Activated CD8-positive, alpha-beta memory T cell treated with anti-CD3 and anti-CD28 coated beads, Interleukin-2, amount 50 U/mL, for 24 hours (primary cell): ENCODE measurements at regions not wholly inside any gene's neighbourhood (a gene's known extent, or its start where the extent isn't known, plus 50 kb on each side); places are given as distances from the start of the nearest gene placed in this dataset.
"Not testable (repeated sequence)": the region's sequence is repeated elsewhere in the genome, so short reads cannot be mapped to it uniquely, and the experiment has no call there.

ENCODE experiments used
- DNase-seq: peaks from one replicate; pipeline ENCODE4 v3.0.0-alpha.2; 2020; ENCODE audit errors: extremely low read depth

DNA sequence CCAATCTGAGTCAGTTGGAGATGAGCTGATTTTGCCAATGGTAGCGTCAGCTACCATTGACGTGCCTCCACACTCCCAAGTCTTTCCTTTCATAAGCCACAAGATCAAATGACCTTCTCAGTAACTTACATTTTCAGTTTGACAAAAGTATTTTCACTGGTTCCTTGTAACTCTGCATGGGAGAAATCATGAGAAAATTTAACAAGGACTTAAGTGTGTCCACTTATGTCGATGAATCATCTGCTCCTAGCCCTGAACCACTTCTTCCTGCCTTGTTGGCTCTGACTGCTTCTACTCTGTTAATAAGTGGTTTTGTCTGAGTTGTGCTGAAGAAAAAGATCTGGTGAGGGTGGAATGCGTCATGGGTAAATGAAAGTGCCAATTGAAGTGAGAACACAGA is 101.2 kb downstream of the NFKBIZ start:
- DNase-seq: no peak

- DNase-seq: no peak
Measured at GRCh38 chr3:101950985-101951733, 101.8 kb downstream of the NFKBIZ start.

- no peak for DNase-seq
Measured at GRCh38 chr3:101954361-101954760, 105.0 kb downstream of the NFKBIZ start.

DNA sequence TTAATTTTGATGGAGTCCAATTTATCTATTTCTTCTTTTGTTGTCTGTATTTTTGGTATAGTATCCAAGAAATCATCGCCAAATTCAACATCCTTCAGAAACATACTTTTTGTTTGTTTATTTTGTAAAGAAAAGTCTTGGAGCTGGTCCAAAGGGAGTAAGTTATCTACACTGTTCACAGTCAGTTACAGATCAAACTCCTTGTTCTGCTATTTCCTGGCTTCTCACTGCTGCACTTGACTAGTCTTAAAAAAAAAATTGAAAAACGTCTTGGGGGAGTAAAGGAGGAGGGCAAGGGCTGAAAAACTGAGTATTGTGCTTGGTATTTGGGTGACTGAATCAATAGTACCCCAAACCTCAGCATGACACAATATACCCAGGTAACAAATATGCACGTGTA is 105.6 kb downstream of the NFKBIZ start:
- no peak for DNase-seq

GRCh38 chr3:101962055-101962454 is 112.7 kb downstream of the NFKBIZ start:
- DNase-seq: no peak

DNA sequence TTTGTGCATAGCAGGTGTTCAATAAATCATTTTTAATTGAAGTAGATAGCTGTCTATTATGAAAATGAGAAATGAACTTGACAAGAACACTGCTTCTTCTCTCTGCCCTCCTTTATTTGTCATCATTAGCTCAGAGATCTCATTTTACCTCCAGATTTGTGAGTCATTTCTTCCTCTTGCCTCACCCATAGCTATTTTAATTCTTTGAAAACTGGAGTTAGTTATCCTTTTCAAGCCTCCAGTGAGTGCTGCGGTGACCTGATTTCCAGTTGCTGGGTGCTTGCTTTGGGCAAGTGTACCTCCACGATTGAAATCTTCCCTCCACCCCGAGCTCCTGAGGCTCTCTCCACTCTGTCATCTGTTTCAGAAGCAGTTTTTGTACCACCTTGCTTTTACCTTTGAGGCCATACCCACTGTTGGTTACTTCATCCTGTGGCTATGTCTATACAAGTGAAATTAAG is 114.6 kb downstream of the NFKBIZ start:
- no peak for DNase-seq

DNA sequence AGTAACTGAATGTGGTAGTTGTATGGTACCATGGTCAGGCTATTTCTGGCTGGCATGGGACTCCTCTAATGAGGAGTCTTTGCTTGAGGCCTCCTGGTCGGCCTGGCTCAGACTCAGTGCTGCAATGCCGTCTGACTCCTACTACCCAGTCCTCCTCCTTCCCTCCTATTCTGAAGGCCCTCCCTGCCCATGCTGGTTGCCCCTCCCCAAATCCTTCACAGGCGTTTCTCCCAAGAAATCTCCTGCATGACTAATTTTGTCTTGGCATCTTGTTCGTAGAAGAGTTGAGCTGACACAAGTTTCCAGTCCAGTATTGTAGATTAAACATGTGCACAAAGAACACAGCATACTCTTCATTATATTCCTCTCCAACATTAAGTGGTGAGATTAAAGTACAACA is 115.5 kb downstream of the NFKBIZ start:
- no peak for DNase-seq

DNA sequence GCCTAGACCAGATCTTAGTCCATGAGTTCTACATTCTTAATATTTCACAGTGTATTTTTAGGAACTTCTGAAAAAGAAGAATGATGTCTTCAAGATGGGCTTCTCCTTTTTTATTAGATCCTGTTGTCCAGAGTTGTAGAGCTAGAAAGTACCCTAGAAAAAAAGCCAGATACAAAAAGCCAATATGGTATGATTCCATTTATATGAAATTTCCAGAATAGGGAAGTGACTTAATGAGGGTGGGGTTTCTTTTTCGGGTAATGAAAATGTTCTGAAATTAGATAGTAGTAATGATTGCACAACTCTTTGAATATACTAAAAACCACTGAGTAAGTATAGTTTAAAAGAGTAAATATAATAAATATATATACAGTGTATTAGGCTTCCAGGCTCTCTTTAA is 116.9 kb downstream of the NFKBIZ start:
- no peak for DNase-seq

- DNase-seq: no peak
Measured at GRCh38 chr3:101970212-101970611, 120.9 kb downstream of the NFKBIZ start.

DNA sequence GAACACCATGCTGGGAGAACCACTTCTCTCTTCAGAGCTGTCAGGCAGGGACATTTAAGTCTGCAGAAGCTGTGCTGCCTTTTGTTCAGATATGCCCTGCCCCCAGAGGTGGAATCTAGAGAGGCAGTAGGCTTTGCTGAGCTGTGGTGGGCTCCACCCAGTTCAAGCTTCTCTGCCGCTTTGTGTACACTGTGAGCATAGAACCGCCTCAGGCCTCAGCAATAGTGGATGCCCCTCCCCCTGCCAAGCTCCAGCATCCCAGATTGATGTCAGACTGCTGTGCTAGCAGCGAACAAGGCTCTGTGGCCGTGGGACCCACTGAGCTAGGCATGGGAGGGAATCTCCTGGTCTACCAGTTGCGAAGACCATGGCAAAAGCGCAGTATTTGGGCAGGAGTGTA is 121.6 kb downstream of the NFKBIZ start:
- DNase-seq: no peak

DNA sequence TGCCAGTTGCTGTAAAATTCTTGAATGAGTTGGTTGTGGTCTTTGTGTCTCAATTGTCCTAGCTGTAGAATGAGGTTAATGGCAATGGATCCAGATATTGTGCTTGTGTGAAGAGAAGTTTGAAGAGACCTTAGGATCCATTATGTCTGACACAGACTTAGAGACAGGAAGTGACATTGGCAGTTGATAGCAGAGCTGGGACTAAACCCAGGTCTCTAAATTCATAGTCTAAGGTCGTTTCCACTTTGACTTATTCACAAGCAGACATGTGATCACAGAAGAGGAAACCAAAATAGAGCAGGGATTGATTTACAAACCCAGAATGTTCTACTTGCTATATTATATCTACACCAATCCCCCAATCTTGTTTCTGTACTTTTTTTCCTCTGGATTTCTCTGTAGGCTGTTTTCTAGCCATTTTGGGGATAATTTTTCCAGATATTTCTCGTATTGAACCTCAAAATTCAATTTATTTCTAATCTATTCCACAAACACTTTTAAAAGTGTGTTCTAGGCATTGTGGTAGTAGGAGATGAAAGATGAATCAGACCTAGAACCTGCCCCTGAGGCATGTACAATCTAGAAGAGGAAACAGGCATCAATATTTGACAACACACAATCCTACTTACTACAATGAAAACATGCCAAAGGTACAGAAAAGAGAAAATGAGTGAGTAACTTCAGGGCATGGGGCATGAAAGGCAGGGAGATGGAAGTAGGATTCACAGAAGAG is 123.3 kb downstream of the NFKBIZ start:
- no peak for DNase-seq

- DNase-seq: no peak
Measured at GRCh38 chr3:101973163-101973505, 123.8 kb downstream of the NFKBIZ start.

GRCh38 chr3:101975415-101975814 is 126.1 kb downstream of the NFKBIZ start:
- DNase-seq: not testable (repeated sequence)

DNA sequence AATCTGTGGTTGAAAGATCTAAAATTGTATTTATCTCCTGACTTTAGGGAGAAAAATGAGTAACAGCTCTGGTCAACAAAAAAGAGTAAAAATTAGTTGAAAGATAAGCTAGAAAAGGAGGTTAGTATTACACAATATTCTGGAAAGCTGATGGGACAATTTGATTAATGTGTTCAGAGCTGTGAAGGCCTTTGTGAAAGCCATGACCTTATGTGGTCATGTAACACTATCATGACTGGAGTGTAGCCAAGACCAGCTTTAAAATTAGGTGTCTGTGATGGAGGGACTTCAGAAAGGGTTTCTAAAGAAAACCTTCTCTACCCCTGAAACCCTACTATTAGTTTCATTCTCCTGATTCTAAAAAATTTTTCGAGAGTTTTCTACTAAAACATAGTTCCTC is 127.2 kb downstream of the NFKBIZ start:
- DNase-seq: no peak

DNA sequence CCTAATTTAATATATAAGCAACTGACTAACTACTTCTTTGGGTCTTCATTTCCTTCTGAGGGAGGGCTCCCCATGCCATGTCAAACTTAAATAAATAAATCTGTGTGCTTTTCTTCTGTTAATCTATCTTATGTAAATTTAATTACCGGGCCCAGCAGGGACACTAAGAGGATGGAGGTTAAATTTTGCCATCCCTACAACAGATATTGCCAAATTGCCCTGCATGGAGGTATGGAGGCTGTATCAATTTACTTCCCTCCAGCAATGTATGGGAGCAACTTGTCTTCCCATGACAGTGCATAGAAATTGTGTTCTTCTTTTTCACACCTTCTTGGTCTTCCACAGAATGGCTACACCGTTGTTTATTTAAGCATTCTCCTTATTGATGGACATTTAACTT is 129.0 kb downstream of the NFKBIZ start:
- no peak for DNase-seq

DNA sequence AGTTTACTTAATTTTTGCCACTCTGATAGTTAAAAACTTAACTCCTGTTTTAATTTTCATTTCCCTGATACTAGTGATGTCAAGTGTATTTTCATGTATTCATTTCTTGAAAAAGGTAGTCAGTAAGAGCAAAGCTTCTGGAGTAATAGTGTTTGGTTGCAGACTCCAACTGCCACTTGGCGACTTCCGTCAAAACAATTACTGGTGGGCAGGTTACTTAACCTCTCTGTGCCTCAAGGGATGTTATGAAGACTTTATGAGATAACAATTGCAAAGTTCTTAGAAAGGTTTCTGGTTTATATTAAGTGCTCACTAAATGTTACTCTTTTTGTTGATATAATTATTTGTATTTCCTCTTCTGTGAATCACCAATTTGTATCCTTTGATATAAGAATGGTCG is 129.7 kb downstream of the NFKBIZ start:
- no peak for DNase-seq

- no peak for DNase-seq
Measured at GRCh38 chr3:101984356-101984755, 135.0 kb downstream of the NFKBIZ start.

DNA sequence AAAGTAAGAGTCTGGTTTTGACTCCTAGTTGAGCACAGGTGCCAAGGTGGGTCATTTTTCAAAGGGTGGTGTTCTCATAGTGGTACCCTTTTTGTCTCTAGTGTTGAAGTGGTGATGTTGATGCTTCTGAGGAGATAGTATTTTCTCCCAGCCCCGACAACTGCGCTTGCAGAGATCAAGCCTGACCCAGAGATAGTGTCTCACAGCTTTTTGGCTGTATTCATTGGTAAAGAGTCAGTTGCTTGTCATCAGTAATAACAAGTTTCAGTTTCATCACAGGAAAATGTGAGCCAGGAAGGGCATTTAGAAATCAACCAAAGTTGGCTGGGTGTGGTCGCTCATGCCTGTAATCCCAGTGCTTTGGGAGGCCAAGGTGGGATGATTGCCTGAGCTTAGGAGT is 139.3 kb downstream of the NFKBIZ start:
- DNase-seq: no peak

- DNase-seq: no peak
Measured at GRCh38 chr3:101989578-101990200, 140.4 kb downstream of the NFKBIZ start.

DNA sequence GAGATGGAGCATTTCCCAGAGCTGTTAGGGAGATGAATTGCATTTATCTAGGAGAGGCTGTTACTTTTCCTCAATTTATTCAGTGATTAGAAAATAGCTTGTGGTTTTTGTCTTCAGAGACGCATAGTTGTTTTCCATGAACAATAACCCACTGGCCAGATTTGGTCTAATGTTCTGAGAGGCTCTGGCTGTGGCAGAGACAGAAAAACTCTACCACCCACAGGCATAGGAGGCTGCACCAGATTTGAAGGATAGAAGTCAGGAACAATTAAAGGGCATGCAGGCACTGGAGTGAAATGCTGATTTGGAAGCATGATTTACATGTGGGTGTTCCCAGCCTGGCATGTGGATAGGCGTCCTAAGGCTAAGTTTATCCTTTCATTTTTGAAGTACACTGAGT is 143.5 kb downstream of the NFKBIZ start:
- no peak for DNase-seq

DNA sequence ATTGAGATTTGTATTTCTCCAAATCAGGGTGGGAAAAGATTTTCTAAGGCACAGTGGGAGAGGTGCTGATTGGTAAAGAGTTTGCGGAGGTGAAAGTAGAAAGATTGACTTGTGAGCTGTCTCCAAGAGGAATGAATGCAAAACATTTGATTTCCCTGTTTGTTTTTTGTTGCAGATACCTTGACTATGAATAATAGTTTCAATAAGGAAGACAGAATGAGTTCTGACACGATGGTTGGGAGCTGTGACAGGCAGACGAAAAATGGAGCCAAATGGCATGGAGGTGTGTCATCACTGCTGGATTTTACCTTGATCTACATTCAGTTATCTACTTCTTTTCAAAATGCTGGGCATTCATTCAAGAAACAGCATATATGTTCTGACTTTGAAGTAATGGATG is 145.1 kb downstream of the NFKBIZ start:
- no peak for DNase-seq

DNA sequence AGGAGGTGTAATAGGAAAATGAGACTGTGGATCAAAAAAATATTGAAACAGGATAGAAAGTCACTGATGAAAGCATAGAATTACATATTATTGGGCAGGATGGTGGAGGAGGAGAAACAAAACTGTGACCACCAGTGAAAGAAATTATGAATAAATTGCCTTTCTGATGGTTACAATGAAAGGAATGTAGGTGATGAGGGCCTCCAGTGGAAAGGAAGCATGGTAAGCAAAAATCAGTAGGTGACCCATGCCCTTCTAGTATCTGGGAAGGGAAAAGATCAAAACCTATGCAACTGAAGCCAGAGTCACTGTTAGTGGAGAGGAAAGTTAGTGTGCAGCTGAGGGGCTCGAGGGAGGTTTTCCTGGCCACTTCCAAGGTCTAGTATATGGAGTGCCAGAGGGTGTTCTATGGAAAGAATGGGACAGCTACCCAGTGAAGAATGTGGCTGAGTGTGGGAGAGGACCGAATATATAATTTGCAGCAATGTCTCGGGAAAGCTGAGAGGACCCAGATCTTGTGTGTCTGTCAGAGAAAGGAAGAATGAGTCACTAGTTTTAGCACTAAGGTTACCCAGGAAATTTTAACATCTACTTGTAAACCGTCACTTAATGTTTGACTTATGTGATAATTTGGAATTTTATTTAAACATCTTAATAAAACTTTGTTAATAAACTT is 146.2 kb downstream of the NFKBIZ start:
- DNase-seq: no peak

GRCh38 chr3:101996832-101997231 is 147.5 kb downstream of the NFKBIZ start:
- no peak for DNase-seq
